HCT116 (cell line): ENCODE measurements at regions not wholly inside any gene's neighbourhood (a gene's known extent, or its start where the extent isn't known, plus 50 kb on each side); places are given as distances from the start of the nearest gene placed in this dataset.

Experiments used
- ELF1 ChIP-seq: IDR thresholded peaks from 2 replicates; pipeline ENCODE4 v1.6.1; 2012; ENCODE audit warnings: low read depth, borderline replicate concordance
- EZH2 ChIP-seq: fragments of 200-600 bp; sonication (generic); IDR thresholded peaks from 2 replicates; pipeline ENCODE4 v1.6.1; 2017; ENCODE audit warnings: antibody characterized with exemption, mixed run types
- EZH2phosphoT487 ChIP-seq: fragments of 200-600 bp; IDR thresholded peaks from 2 replicates; pipeline ENCODE4 v1.6.1; 2018; ENCODE audit warnings: antibody characterized with exemption, borderline replicate concordance
- FOSL1 ChIP-seq: IDR thresholded peaks from 2 replicates; pipeline ENCODE4 v1.6.1; 2012; ENCODE audit warnings: low read depth
- POLR2A ChIP-seq: IDR thresholded peaks from 2 replicates; pipeline ENCODE4 v1.7.0; 2011; ENCODE audit warnings: borderline replicate concordance; ENCODE audit not compliant: insufficient read depth, insufficient read length; ENCODE audit errors: extremely low read depth
- POLR2AphosphoS5 ChIP-seq: IDR thresholded peaks from 2 replicates; pipeline ENCODE4 v1.6.1; 2011; ENCODE audit warnings: mild to moderate bottlenecking, low read depth, low read length, moderate library complexity
- RAD21 ChIP-seq: IDR thresholded peaks from 2 replicates; pipeline ENCODE4 v1.6.1; 2012; ENCODE audit warnings: low read depth, mild to moderate bottlenecking
- SIN3A ChIP-seq: IDR thresholded peaks from 2 replicates; pipeline ENCODE4 v1.6.1; 2012; ENCODE audit warnings: low read depth
- SP1 ChIP-seq: IDR thresholded peaks from 2 replicates; pipeline ENCODE4 v1.6.1; 2012; ENCODE audit warnings: low read depth
- ZFX ChIP-seq: fragments of 450-650 bp; IDR thresholded peaks from 2 replicates; pipeline ENCODE4 v1.6.1; 2017
- TF ChIP-seq, protein P1 (sequence below), 3 experiments: fragments of 200-600 bp in 1 of 3; sonication (generic) in 1 of 3; IDR thresholded peaks in 2 of 3; conservative IDR thresholded peaks in 1 of 3; 2 replicates each; pipeline ENCODE4 v1.5.1; 2012 to 2017; ENCODE audit warnings: low read depth in 2 of 3, low read length in 2 of 3, antibody characterized with exemption in 1 of 3, borderline replicate concordance in 1 of 3, control low read depth in 1 of 3, mild to moderate bottlenecking in 1 of 3, mixed read lengths in 1 of 3, mixed run types in 1 of 3, moderate library complexity in 1 of 3; ENCODE audit not compliant: insufficient read depth in 1 of 3
- TF ChIP-seq, protein P2 (sequence below): IDR thresholded peaks from 2 replicates; pipeline ENCODE4 v1.6.1; 2012

DNA sequence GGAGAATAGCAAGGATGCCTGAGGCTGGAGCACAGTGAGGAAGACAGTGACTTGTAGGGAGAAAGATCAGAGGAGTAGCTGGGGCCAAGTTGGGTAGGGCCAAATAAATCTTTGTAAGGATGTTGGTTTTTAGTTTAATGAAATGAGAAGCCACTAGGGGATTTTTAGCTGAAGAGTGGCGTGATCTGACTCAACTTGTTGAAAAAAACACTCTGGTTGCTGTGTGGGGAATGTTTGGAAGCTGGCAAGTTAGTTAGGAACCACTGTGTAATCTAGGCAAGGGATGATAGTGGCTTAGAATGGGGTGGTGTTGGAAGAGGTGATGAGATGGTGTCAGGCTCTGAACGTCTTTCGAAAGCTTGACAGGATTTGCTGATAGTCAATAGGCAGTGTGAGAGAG, 176.1 kb upstream of the HDDC2 start:
- TF ChIP-seq, protein P1, sequence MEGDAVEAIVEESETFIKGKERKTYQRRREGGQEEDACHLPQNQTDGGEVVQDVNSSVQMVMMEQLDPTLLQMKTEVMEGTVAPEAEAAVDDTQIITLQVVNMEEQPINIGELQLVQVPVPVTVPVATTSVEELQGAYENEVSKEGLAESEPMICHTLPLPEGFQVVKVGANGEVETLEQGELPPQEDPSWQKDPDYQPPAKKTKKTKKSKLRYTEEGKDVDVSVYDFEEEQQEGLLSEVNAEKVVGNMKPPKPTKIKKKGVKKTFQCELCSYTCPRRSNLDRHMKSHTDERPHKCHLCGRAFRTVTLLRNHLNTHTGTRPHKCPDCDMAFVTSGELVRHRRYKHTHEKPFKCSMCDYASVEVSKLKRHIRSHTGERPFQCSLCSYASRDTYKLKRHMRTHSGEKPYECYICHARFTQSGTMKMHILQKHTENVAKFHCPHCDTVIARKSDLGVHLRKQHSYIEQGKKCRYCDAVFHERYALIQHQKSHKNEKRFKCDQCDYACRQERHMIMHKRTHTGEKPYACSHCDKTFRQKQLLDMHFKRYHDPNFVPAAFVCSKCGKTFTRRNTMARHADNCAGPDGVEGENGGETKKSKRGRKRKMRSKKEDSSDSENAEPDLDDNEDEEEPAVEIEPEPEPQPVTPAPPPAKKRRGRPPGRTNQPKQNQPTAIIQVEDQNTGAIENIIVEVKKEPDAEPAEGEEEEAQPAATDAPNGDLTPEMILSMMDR (IDR thresholded peaks at IDR 0.05 in 2 of 3, conservative IDR thresholded peaks at IDR 0.05 in 1 of 3; ENCODE audit: borderline replicate concordance in 1 of 3, insufficient read depth in 1 of 3, low read depth in 2 of 3, low read length in 2 of 3) = no peak
- no peak for TF ChIP-seq RAD21
- no peak for TF ChIP-seq EZH2
- no peak for TF ChIP-seq ZFX
- TF ChIP-seq POLR2AphosphoS5 = no peak
- TF ChIP-seq, protein P2, sequence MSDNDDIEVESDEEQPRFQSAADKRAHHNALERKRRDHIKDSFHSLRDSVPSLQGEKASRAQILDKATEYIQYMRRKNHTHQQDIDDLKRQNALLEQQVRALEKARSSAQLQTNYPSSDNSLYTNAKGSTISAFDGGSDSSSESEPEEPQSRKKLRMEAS = no peak
- no peak for TF ChIP-seq EZH2phosphoT487
- TF ChIP-seq SP1 = no peak
- TF ChIP-seq POLR2A = no peak
- no peak for TF ChIP-seq FOSL1
- no peak for TF ChIP-seq SIN3A
- TF ChIP-seq ELF1 = no peak
